T-helper 17 cell (primary cell): ENCODE measurements at regions not wholly inside any gene's neighbourhood (a gene's known extent, or its start where the extent isn't known, plus 50 kb on each side); places are given as distances from the start of the nearest gene placed in this dataset.
"Not testable (repeated sequence)": the region's sequence is repeated elsewhere in the genome, so short reads cannot be mapped to it uniquely, and the experiment has no call there.

Source experiments
- ATAC-seq: fragments of 150-1000 bp; cut with Tn5 transposase; 2 replicates; pipeline ENCODE4 v1.10.0; 2021; ENCODE audit warnings: mild to moderate bottlenecking, moderate library complexity
- DNase-seq, 3 donors: peaks; one replicate each; pipeline versions ENCODE4 v3.0.0 to v3.0.0-alpha.2; 2020 to 2021
- H3K9me3 ChIP-seq: one replicate; pipeline ENCODE4 v1.7.0; 2013; ENCODE audit warnings: low read length, mild to moderate bottlenecking; ENCODE audit not compliant: control insufficient read depth, poor library complexity, severe bottlenecking
- H3K27ac Mint-ChIP-seq: one replicate; pipeline ENCODE4 v1.8.0; 2022; ENCODE audit warnings: mild to moderate bottlenecking, moderate library complexity, mixed read lengths
- H3K27me3 Mint-ChIP-seq: one replicate; pipeline ENCODE4 v1.8.0; 2022; ENCODE audit warnings: mixed read lengths
- H3K36me3 Mint-ChIP-seq: one replicate; pipeline ENCODE4 v1.8.0; 2022; ENCODE audit warnings: low read depth, mixed read lengths
- H3K4me1 Mint-ChIP-seq: one replicate; pipeline ENCODE4 v1.8.0; 2022; ENCODE audit warnings: mild to moderate bottlenecking, mixed read lengths
- H3K4me3 Mint-ChIP-seq: one replicate; pipeline ENCODE4 v1.8.0; 2022; ENCODE audit warnings: mild to moderate bottlenecking, moderate library complexity, mixed read lengths

DNA sequence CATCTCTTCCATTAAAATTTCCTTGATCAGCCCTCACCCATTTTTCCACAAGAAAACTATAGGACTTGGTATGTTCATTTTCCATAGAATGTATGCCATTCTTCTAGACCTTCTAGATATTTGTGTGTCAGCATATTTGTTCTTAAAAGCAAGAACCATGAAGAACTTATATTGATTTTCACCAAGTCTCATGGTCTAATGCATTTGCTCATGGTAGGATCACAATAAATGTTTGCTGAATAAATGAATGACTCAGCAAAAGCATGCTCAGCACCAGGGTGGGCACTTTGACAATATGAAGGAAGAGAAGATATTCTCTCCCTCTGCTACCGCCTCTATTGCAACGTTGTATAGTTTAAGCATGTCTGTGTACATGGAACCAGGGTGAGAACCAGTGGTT is 805.5 kb upstream of the SLC35B3 start:
- H3K4me3 Mint-ChIP-seq: no peak overlapping the region
- H3K9me3 ChIP-seq: no peaks in the 10 kb centered on the region
- H3K27ac Mint-ChIP-seq: no peak overlapping the region
- no peaks in the 10 kb centered on the region for H3K4me1 Mint-ChIP-seq
- ATAC-seq (no peak), DNase-seq (no peak)
- H3K27me3 Mint-ChIP-seq: no peaks in the 10 kb centered on the region
- H3K36me3 Mint-ChIP-seq: no peaks in the 10 kb centered on the region

DNA sequence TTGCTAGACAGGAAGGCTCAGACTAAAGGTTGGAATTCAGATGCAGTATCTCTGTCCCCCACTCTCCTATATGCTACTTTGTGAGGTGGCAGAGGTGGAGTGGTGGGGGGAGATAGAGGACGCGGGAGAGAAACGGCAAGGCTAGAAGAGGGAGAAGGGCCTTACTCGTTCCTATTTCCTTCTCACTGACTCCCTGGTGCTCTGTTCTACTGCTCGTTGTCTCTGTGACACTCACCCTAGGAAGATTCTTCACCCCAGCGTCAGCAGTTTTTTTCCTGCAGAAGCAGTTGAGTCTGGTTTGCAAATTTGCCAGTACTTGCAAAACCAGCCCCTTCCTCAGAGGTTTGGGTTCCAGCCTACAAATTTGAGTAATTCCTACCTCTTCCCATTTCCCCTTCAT is 801.1 kb upstream of the SLC35B3 start:
- Mint-ChIP-seq H3K4me1 (no peaks in the 10 kb centered on the region), H3K4me3 (no peak overlapping the region), H3K27ac (no peak overlapping the region), H3K36me3 (no peaks in the 10 kb centered on the region), H3K27me3 (no peaks in the 10 kb centered on the region)
- DNase-seq: no peak
- ATAC-seq: no peak
- no peaks in the 10 kb centered on the region for H3K9me3 ChIP-seq

DNA sequence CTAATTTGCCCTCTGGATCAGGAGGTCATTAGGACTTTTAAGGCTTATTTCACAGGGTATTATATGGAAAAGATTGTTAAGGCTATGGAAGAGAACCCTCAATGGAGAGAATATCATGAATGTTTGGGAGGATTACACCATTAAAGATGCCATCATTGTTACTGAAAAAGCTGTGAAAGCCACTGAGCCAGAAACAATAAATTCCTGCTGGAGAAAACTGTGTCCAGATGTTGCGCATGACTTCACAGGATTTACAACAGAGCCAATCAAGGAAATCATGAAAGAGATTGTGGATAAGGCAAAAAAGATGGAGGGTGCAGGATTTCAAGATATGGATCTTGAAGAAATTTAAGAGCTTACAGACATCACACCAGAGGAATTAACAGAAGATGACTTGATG is 798.3 kb upstream of the SLC35B3 start:
- Mint-ChIP-seq H3K4me1 (no peaks in the 10 kb centered on the region), H3K27ac (no peak overlapping the region), H3K27me3 (no peaks in the 10 kb centered on the region), H3K36me3 (no peaks in the 10 kb centered on the region), H3K4me3 (no peak overlapping the region)
- H3K9me3 ChIP-seq: no peaks in the 10 kb centered on the region
- ATAC-seq (no peak), DNase-seq (no peak)

DNA sequence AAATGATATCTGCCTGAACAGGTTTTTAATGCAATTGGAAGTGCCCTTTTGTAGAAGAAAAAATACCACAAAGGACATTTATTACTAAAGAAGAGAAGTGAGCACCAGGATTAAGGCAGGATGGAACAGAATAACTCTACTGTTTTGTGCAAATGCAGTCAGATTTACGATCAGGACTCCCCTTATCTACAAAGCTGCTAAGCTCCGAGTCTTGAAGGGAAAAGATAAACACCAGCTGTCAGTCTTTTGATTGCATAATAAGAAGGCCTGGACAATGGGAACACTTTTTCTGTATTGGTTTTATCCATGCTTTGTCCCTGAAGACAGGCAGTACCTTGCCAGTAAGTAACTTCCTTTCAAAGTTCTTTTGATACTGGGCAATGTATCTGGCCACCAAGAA is 797.9 kb upstream of the SLC35B3 start:
- Mint-ChIP-seq H3K4me1 (no peaks in the 10 kb centered on the region), H3K36me3 (no peaks in the 10 kb centered on the region), H3K27ac (no peak overlapping the region), H3K27me3 (no peaks in the 10 kb centered on the region), H3K4me3 (no peak overlapping the region)
- DNase-seq (no peak), ATAC-seq (no peak)
- H3K9me3 ChIP-seq: no peaks in the 10 kb centered on the region

DNA sequence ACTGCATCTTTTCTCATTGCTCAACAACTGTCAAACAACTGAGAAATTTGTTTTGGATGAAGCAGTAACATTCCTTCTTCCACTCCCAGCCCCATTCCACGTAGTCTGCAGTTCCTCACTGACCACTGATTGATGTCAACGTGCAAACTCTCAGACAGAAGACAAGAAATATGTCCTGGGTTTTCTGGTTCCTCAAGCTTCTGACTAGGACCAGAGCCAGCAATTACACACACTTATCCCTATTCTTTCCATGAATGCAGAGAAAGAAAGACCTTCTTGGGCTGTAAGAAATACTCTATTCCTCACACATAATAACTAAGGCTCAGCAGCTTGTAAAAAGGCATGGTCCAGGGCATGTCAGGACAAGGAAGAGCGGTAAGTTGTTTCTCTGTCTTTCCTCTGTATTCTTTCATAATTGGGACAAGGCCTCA is 790.1 kb upstream of the SLC35B3 start:
- no peak overlapping the region for H3K4me3 Mint-ChIP-seq
- no peaks in the 10 kb centered on the region for H3K9me3 ChIP-seq
- H3K27ac Mint-ChIP-seq: no peak overlapping the region
- ATAC-seq: no peak
- H3K36me3 Mint-ChIP-seq: no peaks in the 10 kb centered on the region
- no peaks in the 10 kb centered on the region for H3K4me1 Mint-ChIP-seq
- no peak for DNase-seq
- H3K27me3 Mint-ChIP-seq: no peaks in the 10 kb centered on the region

DNA sequence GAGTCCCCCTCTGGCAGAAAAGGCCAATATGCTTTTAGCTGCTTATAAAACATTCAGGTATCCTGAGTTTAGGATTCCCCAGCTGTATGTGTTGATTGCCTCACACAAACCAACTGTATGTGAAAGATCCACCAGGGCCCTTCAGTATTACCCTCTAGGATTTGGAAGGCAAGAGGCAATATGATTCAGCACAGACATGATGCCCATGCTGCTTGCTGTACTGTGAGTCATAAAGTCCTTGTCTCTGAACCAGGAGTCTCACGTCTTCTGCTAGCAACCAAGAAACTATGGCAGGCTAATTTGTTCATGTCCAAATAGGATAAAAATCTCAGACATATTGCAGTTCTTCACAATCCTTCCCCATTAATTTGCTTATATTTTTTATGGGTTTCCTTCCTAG is 789.2 kb upstream of the SLC35B3 start:
- DNase-seq (no peak), ATAC-seq (no peak)
- Mint-ChIP-seq H3K4me1 (no peaks in the 10 kb centered on the region), H3K27ac (no peak overlapping the region), H3K27me3 (no peaks in the 10 kb centered on the region), H3K4me3 (no peak overlapping the region), H3K36me3 (no peaks in the 10 kb centered on the region)
- no peaks in the 10 kb centered on the region for H3K9me3 ChIP-seq

DNA sequence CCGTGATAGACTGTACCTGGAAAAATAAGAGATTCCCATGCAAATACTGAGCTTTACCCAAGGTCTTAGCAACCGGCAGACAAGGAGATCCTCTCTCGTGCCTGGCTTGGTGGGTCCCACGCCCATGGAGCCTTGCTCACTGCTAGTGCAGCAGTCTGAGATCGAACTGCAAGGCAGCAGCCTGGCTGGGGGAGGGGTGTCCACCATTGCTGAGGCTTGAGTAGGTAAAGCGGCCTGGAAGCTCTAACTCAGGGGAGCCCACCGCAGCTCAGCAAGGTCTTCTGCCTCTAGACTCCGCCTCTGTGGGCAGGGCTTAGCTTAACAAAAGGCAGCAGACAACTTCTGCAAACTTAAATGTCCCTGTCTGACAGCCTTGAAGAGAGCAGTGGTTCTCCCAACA is 778.4 kb upstream of the SLC35B3 start:
- not testable (repeated sequence) for H3K9me3 ChIP-seq, DNase-seq, H3K36me3 Mint-ChIP-seq, H3K27ac Mint-ChIP-seq, H3K4me3 Mint-ChIP-seq, H3K27me3 Mint-ChIP-seq, H3K4me1 Mint-ChIP-seq, ATAC-seq

DNA sequence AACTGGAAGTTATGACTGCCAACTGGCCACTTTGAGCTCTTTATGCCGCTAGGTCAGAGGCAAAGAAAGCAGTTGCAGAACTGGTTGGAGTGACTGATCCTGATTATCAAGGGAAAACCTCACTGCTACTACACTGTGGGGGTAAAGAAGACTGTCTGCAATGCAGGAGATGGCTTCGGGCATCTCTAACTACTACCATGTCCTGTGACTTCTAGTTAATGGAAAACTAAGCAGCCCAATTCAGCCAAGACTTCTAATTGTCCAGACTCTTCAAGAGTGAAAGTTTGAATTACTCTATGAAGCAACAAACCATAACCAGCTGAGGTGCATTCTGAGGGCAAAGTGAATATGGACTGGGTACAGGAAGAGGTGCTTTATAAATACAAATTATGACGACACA is 773.6 kb upstream of the SLC35B3 start:
- DNase-seq (no peak), ATAC-seq (no peak)
- Mint-ChIP-seq H3K4me1 (no peaks in the 10 kb centered on the region), H3K27me3 (no peaks in the 10 kb centered on the region), H3K27ac (no peak overlapping the region), H3K36me3 (no peaks in the 10 kb centered on the region), H3K4me3 (no peak overlapping the region)
- H3K9me3 ChIP-seq: no peaks in the 10 kb centered on the region

DNA sequence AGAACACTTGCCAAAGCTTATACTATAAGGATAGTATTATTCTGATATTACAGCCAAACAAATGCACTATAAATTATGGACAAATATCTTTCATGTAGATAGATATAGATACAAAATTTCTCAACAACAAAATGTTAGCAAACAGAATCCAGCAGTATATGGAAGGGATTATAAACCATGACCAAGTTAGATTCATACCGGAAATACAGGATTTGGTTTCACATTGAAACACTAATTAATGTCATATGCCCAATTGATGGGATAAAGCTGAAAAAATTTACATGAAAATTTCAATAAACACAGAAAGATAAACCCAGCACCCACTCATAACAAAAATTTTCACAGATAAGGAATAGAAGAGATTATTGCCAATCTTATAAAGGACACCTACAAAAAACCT is 770.3 kb upstream of the SLC35B3 start:
- H3K27ac Mint-ChIP-seq: no peak overlapping the region
- DNase-seq: no peak
- ATAC-seq: no peak

DNA sequence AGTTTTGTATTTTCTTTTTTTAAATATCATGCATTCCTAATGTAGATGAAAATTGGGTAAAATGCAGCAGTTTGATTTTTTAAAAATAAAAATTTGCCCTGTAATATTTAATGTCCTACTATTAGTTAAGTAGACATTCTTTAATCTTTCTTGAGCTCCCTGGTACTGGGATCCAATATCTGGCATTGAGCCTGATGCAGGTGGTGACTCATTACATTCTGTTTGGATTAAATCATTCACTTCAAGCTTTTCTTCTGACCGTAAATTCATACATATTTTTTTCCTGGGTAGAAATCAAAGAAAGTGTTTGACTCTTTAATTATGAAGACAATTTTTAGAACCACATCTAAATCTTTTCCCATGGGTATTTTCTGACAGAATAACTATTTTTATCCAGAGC is 768.8 kb upstream of the SLC35B3 start:
- ATAC-seq: no peak
- Mint-ChIP-seq H3K36me3 (no peaks in the 10 kb centered on the region), H3K27ac (no peak overlapping the region), H3K27me3 (no peaks in the 10 kb centered on the region), H3K4me1 (no peaks in the 10 kb centered on the region), H3K4me3 (no peak overlapping the region)
- no peaks in the 10 kb centered on the region for H3K9me3 ChIP-seq
- no peak for DNase-seq

More for the DNA sequence above, 770.3 kb upstream of the SLC35B3 start:
- Mint-ChIP-seq H3K4me3 (no peak overlapping the region), H3K27me3 (no peaks in the 10 kb centered on the region), H3K36me3 (no peaks in the 10 kb centered on the region), H3K4me1 (no peaks in the 10 kb centered on the region)
- H3K9me3 ChIP-seq: no peaks in the 10 kb centered on the region

DNA sequence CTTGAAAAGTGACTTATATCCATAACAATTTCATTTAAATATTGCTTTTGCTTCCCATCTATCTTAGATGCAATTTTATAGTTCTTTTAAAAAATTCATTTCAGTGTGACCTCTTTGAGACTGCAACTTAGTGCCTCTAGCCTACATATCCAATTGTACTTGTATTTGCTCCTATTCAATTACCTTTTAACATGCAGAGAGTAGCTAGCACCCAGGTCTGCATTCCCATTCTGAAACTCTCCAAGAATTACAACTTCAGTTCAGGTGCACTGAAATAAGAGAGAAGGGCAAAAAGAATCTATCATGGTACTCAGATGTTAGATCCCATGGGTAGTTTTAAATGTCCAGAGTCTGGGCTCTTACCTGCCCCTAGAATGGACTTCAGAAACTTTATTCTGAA is 765.4 kb upstream of the SLC35B3 start:
- no peaks in the 10 kb centered on the region for H3K36me3 Mint-ChIP-seq
- DNase-seq: no peak
- H3K4me3 Mint-ChIP-seq: no peak overlapping the region
- no peaks in the 10 kb centered on the region for H3K4me1 Mint-ChIP-seq
- no peaks in the 10 kb centered on the region for H3K9me3 ChIP-seq
- H3K27me3 Mint-ChIP-seq: no peaks in the 10 kb centered on the region
- ATAC-seq: no peak
- H3K27ac Mint-ChIP-seq: no peak overlapping the region

DNA sequence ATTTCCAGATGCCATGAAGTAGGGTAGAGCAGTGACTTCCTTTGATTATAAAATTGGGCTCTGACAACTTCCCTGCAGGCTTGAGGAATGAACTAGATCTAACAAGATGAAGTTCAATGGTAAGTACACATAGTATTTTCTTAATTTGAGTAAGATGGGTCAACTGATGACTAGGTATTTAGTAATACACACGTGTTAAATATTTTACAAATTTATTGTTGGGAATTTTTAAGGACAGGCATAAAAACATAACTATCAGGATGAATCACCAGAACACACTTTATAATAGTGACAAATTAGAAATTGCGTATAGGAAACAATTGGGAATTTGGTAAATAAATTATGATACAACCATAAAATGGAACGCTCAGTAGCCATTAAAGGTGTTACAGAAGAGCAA is 762.4 kb upstream of the SLC35B3 start:
- H3K27me3 Mint-ChIP-seq: no peaks in the 10 kb centered on the region
- DNase-seq: no peak
- H3K4me1 Mint-ChIP-seq: no peaks in the 10 kb centered on the region
- H3K4me3 Mint-ChIP-seq: no peak overlapping the region
- no peaks in the 10 kb centered on the region for H3K36me3 Mint-ChIP-seq
- no peaks in the 10 kb centered on the region for H3K9me3 ChIP-seq
- ATAC-seq: no peak
- no peak overlapping the region for H3K27ac Mint-ChIP-seq

DNA sequence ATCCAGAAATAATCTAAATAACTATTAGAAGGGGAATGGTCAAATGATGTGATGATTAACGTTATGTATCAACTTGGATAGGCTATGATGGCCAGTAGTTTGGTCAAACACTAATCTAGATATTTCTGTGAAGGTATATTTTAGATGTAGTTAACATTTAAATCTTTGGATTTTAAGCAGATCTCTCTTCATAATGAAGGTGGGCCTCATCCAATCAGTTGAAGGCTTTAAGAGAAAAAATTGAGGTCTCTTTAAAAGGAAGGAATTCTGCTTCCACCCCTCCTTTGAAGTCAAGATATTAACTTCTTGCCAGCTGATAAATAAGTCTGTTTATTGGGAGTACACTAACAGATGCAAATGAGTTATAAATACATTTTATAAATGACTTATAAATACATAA is 760.0 kb upstream of the SLC35B3 start:
- Mint-ChIP-seq H3K36me3 (no peaks in the 10 kb centered on the region), H3K27me3 (no peaks in the 10 kb centered on the region), H3K4me1 (no peaks in the 10 kb centered on the region), H3K4me3 (no peak overlapping the region), H3K27ac (no peak overlapping the region)
- H3K9me3 ChIP-seq: no peaks in the 10 kb centered on the region
- ATAC-seq (no peak), DNase-seq (no peak)

DNA sequence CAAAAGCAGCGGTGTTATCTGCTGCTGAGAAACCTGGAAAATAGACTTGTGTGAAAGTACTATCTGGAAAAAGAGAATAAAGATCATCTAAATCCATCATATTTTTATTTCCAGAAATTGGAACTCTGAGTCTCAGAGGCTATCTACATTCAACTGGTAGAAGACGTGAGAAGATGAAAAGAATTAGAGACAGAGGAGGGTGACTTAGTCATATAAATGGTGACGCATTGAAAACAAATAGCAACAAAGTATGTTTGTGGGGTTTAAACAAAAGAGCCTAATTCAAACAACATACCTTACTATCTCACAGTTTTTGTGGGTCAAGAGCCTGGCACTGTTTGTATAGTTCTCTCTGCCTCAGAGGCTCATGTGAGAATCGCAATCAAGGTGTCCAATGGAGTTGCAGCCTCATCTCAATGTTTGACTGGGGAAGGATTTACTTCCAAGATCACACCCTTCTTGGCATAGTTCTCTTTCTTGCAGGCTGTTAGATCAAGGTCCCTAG is 757.1 kb upstream of the SLC35B3 start:
- DNase-seq: no peak
- ATAC-seq: no peak
- Mint-ChIP-seq H3K27me3 (no peaks in the 10 kb centered on the region), H3K4me1 (no peaks in the 10 kb centered on the region), H3K36me3 (no peaks in the 10 kb centered on the region), H3K4me3 (no peak overlapping the region), H3K27ac (no peak overlapping the region)
- H3K9me3 ChIP-seq: no peaks in the 10 kb centered on the region

DNA sequence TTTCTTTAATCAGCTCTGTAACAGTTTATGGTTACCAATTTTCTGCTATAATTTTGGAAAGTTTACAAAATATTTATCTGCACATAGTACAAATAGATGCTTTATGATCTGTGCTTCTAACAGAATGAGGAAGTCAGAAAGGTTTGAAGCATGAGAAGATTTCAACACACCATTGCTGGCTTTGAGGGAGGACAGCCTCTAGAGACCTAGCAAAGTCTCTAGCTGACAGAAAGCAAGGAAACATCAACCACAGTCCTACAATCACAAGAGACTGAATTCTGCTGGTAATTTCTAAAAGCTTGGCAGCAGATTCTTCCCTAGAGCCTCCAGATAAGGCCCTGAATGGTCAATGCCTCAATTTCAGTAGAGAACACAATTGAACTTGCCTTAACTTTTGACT is 750.8 kb upstream of the SLC35B3 start:
- no peak for DNase-seq

More for the DNA sequence above, 750.8 kb upstream of the SLC35B3 start:
- H3K36me3 Mint-ChIP-seq: no peaks in the 10 kb centered on the region
- no peaks in the 10 kb centered on the region for H3K27me3 Mint-ChIP-seq
- H3K4me1 Mint-ChIP-seq: no peaks in the 10 kb centered on the region
- no peak overlapping the region for H3K27ac Mint-ChIP-seq
- H3K4me3 Mint-ChIP-seq: no peak overlapping the region
- H3K9me3 ChIP-seq: peaks cover 3% of the 10 kb centered on the region
- ATAC-seq: no peak
